ENCODE measurements at regions not wholly inside any gene's neighbourhood (a gene's known extent, or its start where the extent isn't known, plus 50 kb on each side); places are given as distances from the start of the nearest gene placed in this dataset.
A peak's percentile ranks its signal among the peaks of the same experiment; 100 is the strongest.

GRCh38 chr2:236706288-236706687 is 136.7 kb downstream of the ACKR3 start:
- Histone ChIP-seq H3K4ac (ENCODE audit: low read depth, low read length) (no peak overlapping the region), H3K4me1 (ENCODE audit: control insufficient read depth in 1 of 2, insufficient read depth in 2 of 2, low read length in 2 of 2) (peaks cover 0 to 6% of the 10 kb centered on the region in 2 experiments), H3K4me3 (ENCODE audit: low read depth, low read length) (no peak overlapping the region), H3K79me1 (ENCODE audit: low read length) (peaks cover 17% of the 10 kb centered on the region), H4K12ac (ENCODE audit: low read depth, low read length) (no peak overlapping the region), H2AK5ac (ENCODE audit: low read length) (peak overlapping the region; percentile 57), H2BK120ac (ENCODE audit: insufficient read depth, low read length, poor library complexity) (no peak overlapping the region), H3K27ac (ENCODE audit: low read depth, low read length) (no peak overlapping the region), H2AFZ (ENCODE audit: insufficient read depth, low read length, poor library complexity) (no peak overlapping the region), H2BK5ac (ENCODE audit: low read depth, low read length, poor library complexity) (no peak overlapping the region), H3K79me2 (ENCODE audit: control insufficient read depth, insufficient read depth, low read length, poor library complexity) (peaks cover 2% of the 10 kb centered on the region), H3K18ac (ENCODE audit: low read length) (peak overlapping the region; percentile 32), H3K9me3 (ENCODE audit: insufficient read depth, low read depth, low read length) (peaks cover 3% of the 10 kb centered on the region), H4K8ac (ENCODE audit: low read depth, low read length) (no peak overlapping the region), H3K4me2 (ENCODE audit: low read length) (no peak overlapping the region), H3K27me3 (ENCODE audit: insufficient read depth, low read length) (no peaks in the 10 kb centered on the region), H3K14ac (ENCODE audit: low read length) (no peak overlapping the region), H3K23ac (ENCODE audit: low read length) (no peak overlapping the region), H3K9ac (ENCODE audit: low read length) (no peak overlapping the region), H2BK12ac (ENCODE audit: low read length) (peak overlapping the region; percentile 19), H4K91ac (ENCODE audit: low read depth, low read length) (peak overlapping the region; percentile 50), H3K36me3 (ENCODE audit: control insufficient read depth in 1 of 2, insufficient read depth in 2 of 2, low read length in 2 of 2) (no peaks in the 10 kb centered on the region)
- WGBS (ENCODE audit: extremely low coverage, insufficient coverage, insufficient read length), result no CpG with 5 or more reads among the region's 7 CpGs
- no peak for DNase-seq

GRCh38 chr2:236706803-236707202 is 137.2 kb downstream of the ACKR3 start:
- Histone ChIP-seq H3K79me2 (ENCODE audit: control insufficient read depth, insufficient read depth, low read length, poor library complexity) (peaks cover 2% of the 10 kb centered on the region), H3K27me3 (ENCODE audit: insufficient read depth, low read length) (no peaks in the 10 kb centered on the region), H4K8ac (ENCODE audit: low read depth, low read length) (no peak overlapping the region), H3K18ac (ENCODE audit: low read length) (no peak overlapping the region), H2BK120ac (ENCODE audit: insufficient read depth, low read length, poor library complexity) (no peak overlapping the region), H2BK5ac (ENCODE audit: low read depth, low read length, poor library complexity) (no peak overlapping the region), H2AK5ac (ENCODE audit: low read length) (no peak overlapping the region), H3K14ac (ENCODE audit: low read length) (no peak overlapping the region), H3K36me3 (ENCODE audit: control insufficient read depth in 1 of 2, insufficient read depth in 2 of 2, low read length in 2 of 2) (no peaks in the 10 kb centered on the region), H3K4me2 (ENCODE audit: low read length) (no peak overlapping the region), H3K23ac (ENCODE audit: low read length) (peak overlapping the region; percentile 100), H4K12ac (ENCODE audit: low read depth, low read length) (no peak overlapping the region), H3K4me3 (ENCODE audit: low read depth, low read length) (peak overlapping the region; percentile 50), H3K4me1 (ENCODE audit: control insufficient read depth in 1 of 2, insufficient read depth in 2 of 2, low read length in 2 of 2) (peaks cover 0 to 6% of the 10 kb centered on the region in 2 experiments), H2BK12ac (ENCODE audit: low read length) (no peak overlapping the region), H3K9me3 (ENCODE audit: insufficient read depth, low read depth, low read length) (peaks cover 3% of the 10 kb centered on the region), H2AFZ (ENCODE audit: insufficient read depth, low read length, poor library complexity) (no peak overlapping the region), H3K27ac (ENCODE audit: low read depth, low read length) (no peak overlapping the region), H3K79me1 (ENCODE audit: low read length) (peaks cover 21% of the 10 kb centered on the region), H3K9ac (ENCODE audit: low read length) (no peak overlapping the region), H4K91ac (ENCODE audit: low read depth, low read length) (no peak overlapping the region), H3K4ac (ENCODE audit: low read depth, low read length) (no peak overlapping the region)
- DNase-seq, result no peak

- WGBS (ENCODE audit: extremely low coverage, insufficient coverage, insufficient read length), result no CpG with 5 or more reads among the region's 2 CpGs
- H2AK5ac ChIP-seq (ENCODE audit: low read length), result peak overlapping the region; percentile 87
- H3K9ac ChIP-seq (ENCODE audit: low read length), result no peak overlapping the region
- H3K4ac ChIP-seq (ENCODE audit: low read depth, low read length), result no peak overlapping the region
- no peak overlapping the region for H2AFZ ChIP-seq (ENCODE audit: insufficient read depth, low read length, poor library complexity)
- H3K18ac ChIP-seq (ENCODE audit: low read length), result peak overlapping the region; percentile 76
- peaks cover 16 to 24% of the 10 kb centered on the region in 2 experiments for H3K4me1 ChIP-seq (ENCODE audit: control insufficient read depth in 1 of 2, insufficient read depth in 2 of 2, low read length in 2 of 2)
- peak overlapping the region; percentile 96 for H2BK12ac ChIP-seq (ENCODE audit: low read length)
- H2BK120ac ChIP-seq (ENCODE audit: insufficient read depth, low read length, poor library complexity), result peak overlapping the region; percentile 79
- peak overlapping the region; percentile 31 for H4K8ac ChIP-seq (ENCODE audit: low read depth, low read length)
- no peaks in the 10 kb centered on the region for H3K27me3 ChIP-seq (ENCODE audit: insufficient read depth, low read length)
- peak overlapping the region; percentile 80 for H4K91ac ChIP-seq (ENCODE audit: low read depth, low read length)
- peak overlapping the region; percentile 65 for H3K14ac ChIP-seq (ENCODE audit: low read length)
- H3K9me3 ChIP-seq (ENCODE audit: insufficient read depth, low read depth, low read length), result peaks cover 3% of the 10 kb centered on the region
- no peak overlapping the region for H3K4me2 ChIP-seq (ENCODE audit: low read length)
- no peak overlapping the region for H3K23ac ChIP-seq (ENCODE audit: low read length)
- no peak overlapping the region for H3K27ac ChIP-seq (ENCODE audit: low read depth, low read length)
- no peak overlapping the region for H4K12ac ChIP-seq (ENCODE audit: low read depth, low read length)
- peaks cover 6% of the 10 kb centered on the region for H3K79me2 ChIP-seq (ENCODE audit: control insufficient read depth, insufficient read depth, low read length, poor library complexity)
- DNase-seq, result no peak
- peak overlapping the region; percentile 32 for H2BK5ac ChIP-seq (ENCODE audit: low read depth, low read length, poor library complexity)
- peaks cover 45% of the 10 kb centered on the region for H3K79me1 ChIP-seq (ENCODE audit: low read length)
- H3K4me3 ChIP-seq (ENCODE audit: low read depth, low read length), result no peak overlapping the region
- no peaks in the 10 kb centered on the region for H3K36me3 ChIP-seq (ENCODE audit: control insufficient read depth in 1 of 2, insufficient read depth in 2 of 2, low read length in 2 of 2)
These were observed 141.8 kb downstream of the ACKR3 start for GRCh38 chr2:236711440-236711839.

- Histone ChIP-seq H3K9ac (ENCODE audit: low read length) (no peak overlapping the region), H2AFZ (ENCODE audit: insufficient read depth, low read length, poor library complexity) (no peak overlapping the region), H3K4me3 (ENCODE audit: low read depth, low read length) (no peak overlapping the region), H2BK5ac (ENCODE audit: low read depth, low read length, poor library complexity) (peak overlapping the region; percentile 88), H3K4me1 (ENCODE audit: control insufficient read depth in 1 of 2, insufficient read depth in 2 of 2, low read length in 2 of 2) (peaks cover 16 to 24% of the 10 kb centered on the region in 2 experiments), H3K79me2 (ENCODE audit: control insufficient read depth, insufficient read depth, low read length, poor library complexity) (peaks cover 6% of the 10 kb centered on the region), H4K8ac (ENCODE audit: low read depth, low read length) (peak overlapping the region; percentile 40), H2BK120ac (ENCODE audit: insufficient read depth, low read length, poor library complexity) (peak overlapping the region; percentile 73), H2AK5ac (ENCODE audit: low read length) (peak overlapping the region; percentile 72), H3K27ac (ENCODE audit: low read depth, low read length) (peak overlapping the region; percentile 91), H3K4ac (ENCODE audit: low read depth, low read length) (peak overlapping the region; percentile 60), H3K79me1 (ENCODE audit: low read length) (peaks cover 51% of the 10 kb centered on the region), H3K14ac (ENCODE audit: low read length) (peak overlapping the region; percentile 63), H3K9me3 (ENCODE audit: insufficient read depth, low read depth, low read length) (no peaks in the 10 kb centered on the region), H3K18ac (ENCODE audit: low read length) (peak overlapping the region; percentile 31), H4K91ac (ENCODE audit: low read depth, low read length) (peak overlapping the region; percentile 87), H2BK12ac (ENCODE audit: low read length) (peak overlapping the region; percentile 84), H3K36me3 (ENCODE audit: control insufficient read depth in 1 of 2, insufficient read depth in 2 of 2, low read length in 2 of 2) (no peaks in the 10 kb centered on the region), H3K23ac (ENCODE audit: low read length) (no peak overlapping the region), H4K12ac (ENCODE audit: low read depth, low read length) (no peak overlapping the region), H3K4me2 (ENCODE audit: low read length) (no peak overlapping the region), H3K27me3 (ENCODE audit: insufficient read depth, low read length) (no peaks in the 10 kb centered on the region)
- DNase-seq, result no peak
- WGBS (ENCODE audit: extremely low coverage, insufficient coverage, insufficient read length), result no CpG with 5 or more reads among the region's 1 CpG
These were observed 142.7 kb downstream of the ACKR3 start for GRCh38 chr2:236712304-236712703.
